Tongue (tissue), 1 donor: ENCODE measurements at regions not wholly inside any gene's neighbourhood (a gene's known extent, or its start where the extent isn't known, plus 50 kb on each side); places are given as distances from the start of the nearest gene placed in this dataset.

Experiments
- DNase-seq: peaks from one replicate; pipeline ENCODE4 v3.0.0-alpha.2; 2015

DNA sequence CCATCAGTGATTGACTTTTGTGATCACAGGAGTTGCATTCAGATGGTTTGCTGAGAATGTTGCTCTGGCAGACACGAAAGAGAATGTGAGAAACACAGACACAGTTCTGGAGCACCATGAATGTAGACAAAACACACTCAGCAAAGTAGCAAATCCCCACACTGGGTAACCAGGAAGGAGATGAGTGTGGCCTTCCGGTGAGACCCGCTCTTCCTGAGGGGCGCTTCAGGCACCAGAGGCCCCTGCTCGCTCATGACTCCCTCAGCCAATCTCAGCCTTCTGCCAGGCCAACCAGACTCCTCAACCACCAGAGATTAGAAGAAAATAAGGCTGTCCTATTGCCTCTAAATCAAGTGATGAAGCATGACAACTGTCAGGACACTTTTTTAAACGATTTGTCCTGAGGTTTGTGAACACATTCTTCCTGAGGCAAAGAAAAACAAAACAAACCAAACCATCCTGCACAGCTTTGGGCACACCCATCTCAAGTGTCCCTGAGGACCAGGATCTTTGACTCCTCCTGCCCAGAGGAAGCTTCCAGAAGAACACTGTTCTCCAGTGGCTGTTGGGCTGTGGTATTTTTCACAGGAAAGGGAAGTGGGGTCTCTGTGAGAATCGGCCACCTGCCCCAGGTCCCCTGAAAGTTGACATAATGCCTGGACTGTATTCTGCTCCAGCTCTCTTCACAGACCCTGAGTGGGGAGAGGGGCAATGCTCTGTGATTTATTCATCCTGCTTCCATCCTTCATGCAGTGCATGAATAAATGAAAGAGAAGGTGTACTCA, 152.8 kb downstream of the BCL11A start:
- no peak for DNase-seq

DNA sequence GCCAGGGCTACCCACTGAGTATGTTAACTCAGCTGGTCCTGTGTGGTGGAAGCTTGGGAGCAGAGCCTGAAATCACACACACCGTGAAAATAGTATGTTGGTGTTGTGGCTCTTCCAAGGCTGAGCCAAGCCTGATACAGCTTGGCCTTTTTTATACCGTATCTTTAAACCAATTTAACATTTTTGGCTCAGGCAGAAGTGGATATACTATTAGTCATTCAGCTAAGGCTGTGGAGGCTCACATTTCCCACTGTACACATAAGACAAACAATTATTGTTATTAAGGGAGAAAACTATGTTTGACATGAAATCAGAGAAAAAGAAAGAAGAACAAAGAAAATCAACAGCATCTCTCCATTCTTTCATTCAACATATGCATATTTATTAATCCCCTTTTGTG, 159.0 kb downstream of the BCL11A start:
- DNase-seq: no peak

DNA sequence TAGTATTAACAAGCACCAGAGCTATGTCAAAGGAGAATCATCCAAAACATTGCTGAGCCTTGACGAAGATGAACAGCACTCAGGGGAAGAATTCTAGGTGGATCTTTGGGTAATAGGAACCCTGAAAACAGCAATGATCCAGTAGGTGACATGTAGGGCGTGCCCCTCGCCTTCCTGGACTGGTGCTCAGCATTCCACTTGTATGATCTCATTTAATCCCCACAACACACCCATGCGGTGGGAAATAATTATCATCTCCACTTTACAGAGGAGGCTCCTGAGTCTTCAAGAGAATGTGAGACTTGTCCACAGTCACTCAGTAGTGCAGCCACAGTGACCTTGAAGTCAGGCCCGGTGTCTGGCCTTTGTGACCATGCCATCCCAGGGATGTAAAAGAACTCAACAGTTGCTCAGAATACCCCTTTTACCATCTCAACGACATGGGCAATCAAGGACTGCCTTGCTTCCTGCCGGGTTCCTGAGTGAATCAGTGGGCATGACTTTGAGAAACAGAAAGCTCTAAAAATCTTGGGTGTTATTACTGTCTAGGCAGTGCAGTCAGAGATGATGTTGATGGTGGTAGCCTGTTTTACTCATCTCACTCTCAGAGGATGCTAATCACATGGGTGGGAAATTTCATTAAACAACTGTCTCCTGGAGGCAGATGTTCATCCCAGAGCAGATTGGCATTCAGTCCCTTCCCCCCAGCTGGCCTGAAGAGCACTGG, 161.6 kb downstream of the BCL11A start:
- no peak for DNase-seq

DNA sequence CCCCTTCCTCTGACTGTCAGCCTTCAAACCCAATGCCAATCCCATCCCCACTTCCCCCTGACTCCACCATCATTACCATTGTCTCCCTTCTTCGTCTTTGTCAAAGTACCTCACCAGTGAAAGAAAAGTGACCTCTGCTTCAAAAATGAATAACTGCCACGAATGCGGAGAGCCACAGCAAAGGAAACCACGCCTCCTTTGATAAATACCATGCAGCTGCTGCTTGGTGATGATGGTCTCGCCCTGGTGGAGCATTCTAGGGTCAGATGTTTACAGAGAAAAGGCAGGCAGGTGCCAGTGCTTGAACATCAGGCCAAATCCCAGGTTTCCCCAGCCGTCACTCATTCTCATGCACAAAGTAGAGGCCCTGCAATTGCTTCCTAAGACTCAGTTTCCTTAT, 162.2 kb downstream of the BCL11A start:
- DNase-seq: peak; percentile 33

DNA sequence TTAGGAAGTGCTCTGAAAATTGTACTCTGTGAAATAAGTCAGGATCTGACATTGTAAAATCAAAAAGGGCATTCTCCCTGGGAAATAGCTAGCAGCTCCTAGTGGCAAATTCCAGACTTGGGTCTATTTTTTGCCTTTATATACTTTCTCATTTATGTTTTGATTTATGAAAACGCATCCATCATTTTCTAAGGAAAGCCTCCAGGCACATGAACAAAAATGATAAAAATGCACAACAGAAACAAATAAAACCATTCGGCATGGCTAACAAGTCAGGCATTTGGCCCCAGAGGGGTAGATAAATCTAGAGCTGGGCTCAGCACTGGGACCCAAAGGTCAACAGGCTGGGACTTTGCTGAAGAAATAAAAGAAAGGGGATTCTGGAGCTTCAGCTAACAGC, 167.0 kb downstream of the BCL11A start:
- DNase-seq: no peak

DNA sequence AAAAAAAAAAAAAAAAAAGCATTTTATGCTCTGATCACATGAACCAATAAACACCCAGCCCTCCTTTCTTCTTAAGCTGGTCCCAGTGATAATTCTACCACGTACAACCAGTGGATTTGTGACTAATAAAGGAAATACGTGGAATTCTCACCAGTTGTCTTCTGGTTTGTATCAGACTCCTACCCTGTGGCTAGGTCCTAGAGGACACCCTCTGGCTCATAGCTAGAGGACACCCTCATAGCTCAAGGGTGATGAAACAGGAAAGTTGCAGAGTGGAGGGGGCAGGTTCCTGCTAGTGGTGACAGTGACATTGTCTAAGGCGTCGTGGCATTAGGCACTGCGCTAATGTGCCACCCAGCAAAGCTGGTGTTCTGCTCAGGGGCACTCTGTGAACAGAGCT, 167.8 kb downstream of the BCL11A start:
- no peak for DNase-seq

DNA sequence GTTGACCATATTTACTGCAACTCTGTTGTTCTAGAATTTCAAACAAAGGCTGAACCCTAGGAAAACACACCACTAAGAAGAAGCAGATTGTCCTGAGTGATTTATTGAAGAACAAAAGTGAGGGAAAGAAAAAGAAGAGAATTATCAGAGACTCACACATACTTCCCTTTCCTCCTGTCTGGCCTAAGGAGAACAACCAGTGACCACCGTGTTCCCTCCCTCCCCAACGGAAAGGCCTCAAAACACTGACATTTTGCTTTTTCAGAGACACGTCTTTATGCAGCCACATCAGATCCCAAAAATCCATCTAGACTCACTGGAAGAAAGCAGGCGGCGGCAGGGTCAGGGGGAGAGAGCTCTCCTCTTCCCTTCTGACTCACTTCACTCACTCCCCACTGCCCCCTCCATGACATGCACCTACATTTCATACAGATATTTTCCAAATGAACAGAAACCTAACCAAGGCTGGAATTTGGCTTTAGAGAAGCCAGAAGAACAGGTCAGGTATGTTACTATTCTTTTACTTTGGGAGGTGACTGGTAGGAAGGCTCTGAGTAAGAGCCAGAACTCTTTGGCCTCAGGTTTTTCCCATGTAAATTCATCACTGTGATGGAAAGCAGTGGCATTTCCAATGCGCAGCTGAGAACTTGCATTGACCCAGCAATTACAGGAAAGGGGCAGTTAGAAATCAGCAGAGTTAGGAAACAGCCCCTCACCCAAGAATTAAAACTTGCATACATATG, 169.9 kb downstream of the BCL11A start:
- no peak for DNase-seq

DNA sequence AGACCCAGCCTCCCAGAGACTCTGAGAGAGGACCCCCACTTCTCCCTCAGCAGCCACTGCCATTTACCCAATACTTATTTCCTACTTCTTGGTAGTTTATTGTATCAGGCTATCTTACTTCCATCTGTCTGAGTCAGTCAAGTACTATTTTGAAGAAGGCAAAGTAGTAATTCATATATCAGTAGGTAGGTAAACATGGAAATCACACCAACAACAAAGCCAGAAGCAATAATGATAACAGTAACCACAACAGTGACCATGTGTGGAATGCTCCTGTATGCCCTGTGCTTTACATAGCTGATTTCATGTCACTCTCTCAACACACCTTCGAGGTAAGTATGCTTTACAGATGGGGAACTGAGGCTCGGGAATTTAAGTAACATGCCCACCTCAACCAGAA, 173.0 kb downstream of the BCL11A start:
- no peak for DNase-seq

DNA sequence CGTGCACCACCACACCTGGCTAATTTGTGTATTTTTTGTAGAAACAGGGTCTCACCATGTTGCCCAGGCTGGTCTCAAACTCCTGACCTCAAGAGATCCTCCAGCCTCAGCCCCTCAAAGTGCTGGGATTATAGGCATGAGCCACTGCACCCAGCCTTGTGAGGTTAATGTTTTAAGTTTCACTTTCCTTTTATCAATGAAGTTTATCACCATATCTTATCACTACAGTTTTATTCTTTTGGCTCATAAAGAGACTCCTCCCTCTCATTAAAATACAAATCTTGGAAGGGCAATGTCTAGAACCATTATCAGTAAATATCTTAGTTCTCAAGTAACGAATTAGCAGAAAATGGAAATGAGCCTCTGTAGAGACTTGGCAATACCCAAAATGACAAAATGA, 173.8 kb downstream of the BCL11A start:
- DNase-seq: no peak

DNA sequence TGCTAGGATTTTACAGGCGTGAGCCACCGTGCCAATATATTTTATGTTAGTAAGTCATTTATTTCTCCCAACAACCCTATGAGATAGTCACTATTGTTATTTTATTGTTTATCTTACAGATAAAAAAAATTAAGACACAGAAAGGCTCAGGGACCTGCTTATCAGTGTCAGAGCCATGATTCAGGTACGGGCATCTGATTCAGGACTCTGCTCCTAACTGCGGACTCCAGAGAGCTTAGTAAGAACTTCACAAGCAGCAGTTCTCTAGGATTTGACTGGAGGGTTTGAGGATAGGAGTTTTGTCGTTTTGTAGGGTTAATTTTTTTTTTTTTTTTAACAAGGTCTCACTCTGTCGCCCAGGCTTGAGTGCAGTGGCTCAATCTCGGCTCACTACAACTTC, 174.2 kb downstream of the BCL11A start:
- DNase-seq: no peak

DNA sequence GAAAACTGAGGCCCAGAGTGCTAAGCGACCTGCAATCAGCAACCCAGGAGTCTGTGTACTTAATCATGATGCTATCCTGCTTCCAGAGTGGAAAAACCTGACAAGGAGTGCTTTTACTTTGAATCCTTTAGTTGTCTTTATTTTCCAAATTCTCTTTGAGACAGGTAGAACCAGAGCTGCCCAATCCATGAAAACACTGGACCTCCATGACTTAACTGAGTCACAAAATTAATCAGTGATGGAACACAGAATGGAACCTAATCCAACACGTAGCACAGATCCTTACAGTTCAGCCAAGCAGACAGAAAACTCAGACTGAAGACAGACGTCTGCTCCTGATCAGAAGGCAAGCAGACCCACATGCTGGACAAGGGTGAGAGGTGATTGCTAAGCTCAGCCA, 175.6 kb downstream of the BCL11A start:
- no peak for DNase-seq

DNA sequence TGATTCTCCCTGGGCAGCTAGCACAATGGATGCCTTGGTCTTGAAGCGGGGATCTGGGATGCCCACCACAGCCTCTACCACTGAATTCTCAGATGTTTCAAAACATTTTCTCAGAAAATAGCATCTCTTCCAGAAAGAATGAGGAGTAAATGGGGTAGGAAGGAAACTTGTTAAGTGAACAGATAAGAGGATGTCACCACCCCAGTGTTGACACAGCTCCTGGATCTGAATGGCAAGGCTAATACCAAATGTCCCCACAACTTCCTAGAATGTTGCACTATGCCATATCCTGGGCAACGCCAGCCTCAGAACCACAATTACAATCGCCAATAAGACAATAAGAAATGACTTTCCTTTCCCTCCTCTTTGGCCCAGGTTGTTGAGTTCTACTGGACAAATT, 177.2 kb downstream of the BCL11A start:
- DNase-seq: no peak

DNA sequence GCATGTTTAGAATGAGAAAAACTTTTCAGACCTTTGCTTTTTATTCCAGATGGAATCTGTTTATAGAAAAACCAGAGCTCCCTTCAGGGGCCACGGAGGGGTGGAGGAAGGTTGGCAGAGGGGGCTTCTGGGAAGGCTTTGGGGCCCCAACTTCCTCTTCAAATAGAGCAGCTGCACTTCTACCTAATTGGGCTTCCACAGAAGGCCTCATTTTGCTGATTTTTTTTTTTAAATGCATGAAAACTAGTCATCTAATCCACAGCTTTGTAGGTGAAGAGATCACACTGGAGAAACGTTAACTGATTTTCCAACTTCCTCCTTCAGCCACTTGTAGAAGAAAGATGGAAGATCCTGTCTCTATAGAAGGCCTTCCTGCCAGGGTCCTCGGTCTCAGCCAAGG, 181.8 kb downstream of the BCL11A start:
- no peak for DNase-seq

DNA sequence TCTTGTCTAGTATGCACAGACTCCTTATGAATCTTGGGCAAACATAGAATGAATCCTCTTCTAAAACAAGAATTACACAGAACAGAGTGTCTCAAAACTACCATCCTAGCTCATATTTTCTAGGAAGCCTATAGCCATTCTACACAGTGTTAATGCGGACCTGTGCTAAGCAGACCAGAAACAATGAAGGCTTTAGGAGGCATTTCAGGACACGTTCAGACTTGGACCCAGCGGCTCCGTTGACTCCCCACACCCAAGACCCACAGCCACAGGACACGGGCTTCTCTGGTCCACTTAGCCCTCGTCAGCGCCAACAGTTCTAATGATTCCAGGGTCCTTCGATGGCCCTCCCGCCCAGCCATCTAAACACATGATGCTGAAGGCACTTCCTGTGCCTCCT, 182.2 kb downstream of the BCL11A start:
- no peak for DNase-seq

DNA sequence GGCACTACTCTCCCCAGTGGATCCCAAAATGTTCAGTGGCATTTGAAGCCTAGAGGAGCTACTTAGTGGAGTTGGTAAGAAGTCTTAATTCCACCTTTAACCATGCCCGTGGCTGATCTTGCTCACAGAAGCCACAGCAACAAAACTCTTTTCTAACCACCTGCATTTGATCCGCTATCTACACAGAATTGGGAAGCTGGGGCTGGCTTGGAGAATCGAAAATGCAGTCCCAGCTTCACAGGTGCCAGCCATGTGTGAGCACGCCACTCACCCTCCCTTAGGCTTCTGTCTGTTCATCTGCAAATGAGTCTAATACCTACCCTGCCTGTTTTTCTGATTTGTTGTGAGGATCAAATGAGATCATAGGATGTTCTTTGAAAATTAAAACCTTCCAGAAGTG, 182.6 kb downstream of the BCL11A start:
- DNase-seq: no peak

DNA sequence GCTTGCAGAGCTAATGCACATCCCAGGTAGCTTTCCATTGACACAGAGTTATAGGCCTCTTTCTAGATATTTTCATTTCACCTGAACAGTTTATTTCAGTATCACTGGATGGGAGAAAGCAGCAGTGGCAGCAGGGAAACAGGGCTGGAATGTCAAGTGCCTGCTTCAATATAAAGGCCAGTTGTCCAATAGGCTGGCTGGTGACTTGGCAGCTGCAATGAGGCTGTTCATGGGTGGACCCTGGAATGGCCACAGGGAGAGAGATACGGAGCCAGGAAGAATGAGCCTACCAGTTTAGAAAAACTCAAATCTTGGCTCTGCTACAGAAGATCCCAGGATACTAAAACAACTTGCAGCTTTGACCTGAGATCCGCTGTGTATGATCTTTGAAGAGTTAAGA, 185.0 kb downstream of the BCL11A start:
- DNase-seq: peak; percentile 72

DNA sequence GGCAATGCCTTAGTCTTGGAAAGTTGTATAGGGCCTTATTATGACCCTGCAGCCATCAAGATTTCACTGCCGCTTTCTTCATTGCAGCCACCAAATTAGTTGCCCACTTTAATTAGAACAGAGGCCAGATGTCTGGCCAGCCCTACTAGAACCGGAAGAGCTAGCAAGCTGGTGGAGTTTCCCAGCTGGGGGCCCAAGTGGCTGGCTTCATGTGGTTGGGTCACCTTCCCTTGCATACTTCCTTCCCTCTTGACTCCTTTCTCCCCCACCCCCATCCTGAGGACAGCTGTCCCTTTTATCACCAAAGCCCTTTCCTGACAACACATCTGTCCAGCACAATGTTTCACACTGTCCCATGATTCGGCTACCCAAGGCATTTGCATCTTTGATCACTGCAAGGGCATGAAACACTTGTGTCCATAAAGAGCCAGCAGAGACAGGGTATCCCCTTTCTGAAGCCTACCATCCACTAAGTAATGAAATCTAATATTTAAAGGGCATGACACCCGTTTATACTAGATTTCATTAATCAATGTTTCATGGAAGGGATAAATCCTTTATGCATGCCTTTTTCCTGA, 187.2 kb downstream of the BCL11A start:
- peak; percentile 77 for DNase-seq

DNA sequence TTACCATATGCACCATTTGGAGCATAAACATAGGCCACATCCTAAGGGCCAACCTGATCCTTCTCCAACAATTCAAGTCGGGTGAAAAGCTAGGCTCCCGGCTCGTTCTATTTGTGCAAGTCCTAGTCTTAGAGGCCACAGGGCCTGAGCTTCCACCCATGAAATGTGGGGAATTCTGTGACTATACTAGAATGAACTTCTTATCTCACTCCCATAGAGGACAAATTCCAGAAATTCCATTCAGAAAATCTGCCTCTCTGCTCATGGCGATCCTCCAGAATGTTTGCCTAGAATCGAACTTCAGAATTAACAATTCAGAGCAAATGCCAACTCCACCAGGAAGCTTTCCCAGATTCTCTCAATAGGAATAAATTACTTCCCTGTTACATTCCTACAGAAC, 187.9 kb downstream of the BCL11A start:
- DNase-seq: no peak

DNA sequence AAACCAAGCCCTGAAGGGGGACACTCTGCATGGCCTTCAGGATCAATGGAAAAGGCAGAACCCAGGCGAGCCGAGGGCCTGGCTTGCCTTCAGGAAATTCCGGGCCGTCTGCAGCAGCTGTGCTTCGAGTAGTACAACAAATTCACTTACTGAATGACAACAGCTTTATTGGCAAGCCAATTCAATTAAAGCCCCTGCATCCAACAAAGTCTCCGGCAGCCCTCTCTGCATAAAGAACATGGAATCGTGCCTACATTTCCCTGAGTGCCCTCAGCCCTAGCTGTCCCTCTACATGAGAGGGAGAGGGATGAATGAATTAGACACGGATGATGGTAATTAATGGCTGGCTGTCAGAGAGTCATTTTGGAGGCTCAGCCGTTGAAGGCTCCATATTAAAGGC, 189.0 kb downstream of the BCL11A start:
- DNase-seq: peak; percentile 92

DNA sequence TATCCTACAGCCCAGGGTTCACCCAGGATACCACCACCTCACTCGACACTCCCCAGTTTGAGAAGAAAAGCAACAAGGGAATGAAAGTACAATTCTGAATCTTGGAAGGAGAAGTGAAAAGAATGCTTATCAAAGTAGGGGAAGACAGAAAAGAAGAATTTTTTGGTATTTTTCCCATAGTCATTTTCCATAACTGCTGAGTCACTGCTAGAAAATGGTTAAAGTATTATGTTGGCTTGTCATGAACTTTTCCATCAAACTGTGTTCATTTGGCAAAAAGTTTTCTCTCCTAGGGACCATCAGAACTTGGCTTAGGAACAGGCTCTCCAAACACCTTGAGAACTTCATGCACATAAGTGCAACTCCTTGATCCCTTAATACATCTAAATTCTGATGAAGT, 192.0 kb downstream of the BCL11A start:
- DNase-seq: no peak

DNA sequence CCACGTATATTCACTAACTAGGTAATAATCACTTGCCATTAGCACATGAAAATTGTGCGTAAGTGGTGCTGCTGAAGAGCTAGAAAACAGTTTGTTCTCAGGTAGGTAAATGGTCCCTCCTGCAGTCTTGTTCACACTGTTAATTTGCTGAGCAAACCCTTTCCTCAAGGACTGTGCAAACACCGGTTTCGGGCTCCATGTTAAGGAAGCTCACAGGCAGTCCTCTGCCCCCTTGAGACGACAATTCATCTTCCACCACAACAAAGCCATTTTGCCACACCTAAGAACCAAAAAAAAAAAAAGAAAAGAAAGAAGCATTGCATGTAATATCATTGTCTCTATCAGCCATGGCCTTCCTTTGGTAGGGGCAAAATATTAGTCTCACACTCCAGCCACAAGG, 193.9 kb downstream of the BCL11A start:
- no peak for DNase-seq

DNA sequence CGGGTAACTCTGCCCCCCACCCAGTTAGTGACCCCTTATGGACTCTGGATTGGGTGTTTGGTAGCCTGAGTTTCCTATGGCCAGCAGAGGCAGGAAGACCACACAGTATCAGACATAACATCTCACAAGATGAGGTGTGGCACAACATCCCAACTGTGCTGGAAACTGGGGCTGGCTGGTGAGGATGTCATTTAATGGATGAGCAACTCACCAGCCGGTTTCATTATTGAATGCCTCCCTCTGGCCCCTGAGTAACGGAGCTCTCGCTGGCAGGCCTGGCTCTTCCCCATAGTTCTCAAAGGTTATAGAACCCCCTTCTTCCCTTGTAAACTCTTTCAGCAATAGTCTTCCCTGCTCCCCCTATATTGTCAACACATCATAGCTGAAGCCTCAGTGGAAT, 195.0 kb downstream of the BCL11A start:
- DNase-seq: no peak

DNA sequence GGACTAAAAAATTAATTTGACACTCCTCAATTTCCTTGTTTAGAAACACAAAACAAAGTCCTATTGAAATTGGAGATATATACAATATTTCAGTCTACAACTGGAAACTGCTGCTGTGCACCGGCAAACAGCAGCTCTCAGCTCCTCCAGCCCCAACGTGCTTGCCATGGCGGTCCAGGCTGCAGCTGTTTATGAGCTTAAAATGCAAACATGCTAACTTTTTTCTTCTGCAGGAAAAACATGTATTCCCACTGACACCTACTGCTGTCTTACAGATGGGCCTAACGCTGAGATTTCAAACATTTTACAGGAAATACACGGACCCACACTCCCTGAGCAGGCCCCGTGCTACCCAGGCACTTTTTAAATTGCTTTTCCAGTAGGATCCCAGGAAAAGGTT, 195.5 kb downstream of the BCL11A start:
- peak; percentile 71 for DNase-seq
